Esophagus (tissue), 2 donors: ENCODE measurements at regions not wholly inside any gene's neighbourhood (a gene's known extent, or its start where the extent isn't known, plus 50 kb on each side); places are given as distances from the start of the nearest gene placed in this dataset.

Experiments used
- H3K27ac ChIP-seq, 2 donors: one replicate each; pipeline ENCODE4 v1.5.1; 2013; ENCODE audit warnings: low read depth in 2 of 2, mild to moderate bottlenecking in 2 of 2, inconsistent platforms in 1 of 2, low read length in 1 of 2, moderate library complexity in 1 of 2
- H3K27me3 ChIP-seq, 2 donors: one replicate each; pipeline ENCODE4 v1.6.1; 2013; ENCODE audit warnings: low read length in 2 of 2, control low read depth in 1 of 2, mild to moderate bottlenecking in 1 of 2; ENCODE audit not compliant: insufficient read depth in 2 of 2, control insufficient read depth in 1 of 2
- H3K36me3 ChIP-seq, 2 donors: one replicate each; pipeline ENCODE4 v1.6.1; 2013; ENCODE audit warnings: low read length in 1 of 2; ENCODE audit not compliant: control insufficient read depth in 2 of 2, insufficient read depth in 2 of 2
- H3K4me1 ChIP-seq, 2 donors: one replicate each; pipeline ENCODE4 v1.6.1; 2013; ENCODE audit warnings: low read length in 1 of 2; ENCODE audit not compliant: control insufficient read depth in 2 of 2, insufficient read depth in 2 of 2
- H3K4me3 ChIP-seq, 2 donors: one replicate each; pipeline ENCODE4 v1.5.1; 2013; ENCODE audit warnings: low read length in 2 of 2, mild to moderate bottlenecking in 2 of 2, low read depth in 1 of 2, moderate library complexity in 1 of 2
- H3K9me3 ChIP-seq, 2 donors: one replicate each; pipeline ENCODE4 v1.6.1; 2013; ENCODE audit warnings: mild to moderate bottlenecking in 2 of 2, low read depth in 1 of 2, low read length in 1 of 2, moderate library complexity in 1 of 2; ENCODE audit not compliant: control insufficient read depth in 2 of 2, insufficient read depth in 1 of 2
- WGBS, 2 donors: extraction: QIAGEN DNeasy Blood & Tissue Kit; methylation state at CpG; one replicate each; pipeline ENCODE4 v1.1.7; 2013; 5-methylcytosine and 5-hydroxymethylcytosine counted together
- donor health status: healthy with polysubstance abuse.
- donor health status: Bipolar disorder and iron deficiency.

GRCh38 chr12:54126696-54127537 is 61.9 kb downstream of the SMUG1 start:
- WGBS, 2 donors = 4 to 6% methylated on average over 31 of the region's 31 CpGs
- H3K4me1 ChIP-seq = peaks cover 0 to 5% of the 10 kb centered on the region in 2 donors
- no peaks in the 10 kb centered on the region for H3K36me3 ChIP-seq
- H3K27ac ChIP-seq = peak overlapping the region; percentile 81 to 86
- H3K4me3 ChIP-seq = peak overlapping the region; percentile 67 to 86
- no peaks in the 10 kb centered on the region for H3K27me3 ChIP-seq
- H3K9me3 ChIP-seq = no peaks in the 10 kb centered on the region

- H3K27me3 ChIP-seq = no peaks in the 10 kb centered on the region
- no peaks in the 10 kb centered on the region for H3K36me3 ChIP-seq
- no peaks in the 10 kb centered on the region for H3K9me3 ChIP-seq
- whole genome bisulfite sequencing, 2 donors = 65 to 69% methylated on average over 19 of the region's 19 CpGs
- H3K27ac ChIP-seq = peak overlapping the region; percentile 47 to 81
- H3K4me3 ChIP-seq = peak overlapping the region; percentile 13 to 86
- H3K4me1 ChIP-seq = peaks cover 0 to 5% of the 10 kb centered on the region in 2 donors
Observed at GRCh38 chr12:54127538-54128259, 61.1 kb downstream of the SMUG1 start.

GRCh38 chr12:54128416-54128815 is 60.4 kb downstream of the SMUG1 start:
- no peak overlapping the region for H3K4me3 ChIP-seq
- peaks cover 0 to 5% of the 10 kb centered on the region in 2 donors for H3K4me1 ChIP-seq
- 64 to 73% methylated on average over 3 of the region's 3 CpGs for WGBS, 2 donors
- H3K27ac ChIP-seq = no peak overlapping the region
- no peaks in the 10 kb centered on the region for H3K36me3 ChIP-seq
- no peaks in the 10 kb centered on the region for H3K9me3 ChIP-seq
- H3K27me3 ChIP-seq = no peaks in the 10 kb centered on the region

GRCh38 chr12:54129028-54129903 is 59.5 kb downstream of the SMUG1 start:
- WGBS, 2 donors = 68 to 70% methylated on average over 20 of the region's 20 CpGs
- Histone ChIP-seq H3K4me3 (no peak overlapping the region), H3K36me3 (no peaks in the 10 kb centered on the region), H3K27ac (no peak overlapping the region), H3K4me1 (peaks cover 0 to 5% of the 10 kb centered on the region in 2 donors), H3K27me3 (no peaks in the 10 kb centered on the region), H3K9me3 (no peaks in the 10 kb centered on the region)
